OCI-LY1 (cell line): ENCODE measurements at regions not wholly inside any gene's neighbourhood (a gene's known extent, or its start where the extent isn't known, plus 50 kb on each side); places are given as distances from the start of the nearest gene placed in this dataset.

Source experiments
- H2AFZ ChIP-seq: fragments of 200-600 bp; sonication (generic), shearing (Covaris generic); 2 replicates; pipeline ENCODE4 v1.6.0; 2014; ENCODE audit warnings: antibody characterized with exemption, mild to moderate bottlenecking, low read length
- H3F3A ChIP-seq: fragments of 200-600 bp; sonication (generic), shearing (Covaris generic); 2 replicates; pipeline ENCODE4 v1.6.0; 2014; ENCODE audit warnings: mild to moderate bottlenecking, antibody characterized with exemption, low read length, moderate library complexity; ENCODE audit not compliant: insufficient read depth
- H3K27ac ChIP-seq: fragments of 200-600 bp; sonication (generic); 2 replicates; pipeline ENCODE4 v1.5.1; 2014; ENCODE audit warnings: low read length, mixed run types, mild to moderate bottlenecking, low read depth; ENCODE audit not compliant: poor library complexity, severe bottlenecking
- H3K27me3 ChIP-seq: fragments of 200-600 bp; sonication (generic); 2 replicates; pipeline ENCODE4 v1.6.0; 2014; ENCODE audit warnings: antibody characterized with exemption, mild to moderate bottlenecking, low read length, moderate library complexity; ENCODE audit not compliant: insufficient read depth
- H3K36me3 ChIP-seq: fragments of 200-600 bp; sonication (generic); 2 replicates; pipeline ENCODE4 v1.6.1; 2014; ENCODE audit warnings: mild to moderate bottlenecking, antibody characterized with exemption, low read length, moderate library complexity, mixed read lengths; ENCODE audit not compliant: insufficient read depth
- H3K4me1 ChIP-seq: fragments of 200-600 bp; sonication (generic); 2 replicates; pipeline ENCODE4 v1.5.1; 2014; ENCODE audit warnings: mild to moderate bottlenecking, low read length, moderate library complexity; ENCODE audit not compliant: insufficient read depth, severe bottlenecking
- H3K4me2 ChIP-seq: fragments of 200-600 bp; sonication (generic), shearing (Covaris generic); 2 replicates; pipeline ENCODE4 v1.6.1; 2014; ENCODE audit warnings: low read length
- H3K4me3 ChIP-seq: fragments of 200-600 bp; sonication (generic); 2 replicates; pipeline ENCODE4 v1.5.1; 2014; ENCODE audit warnings: low read length, low read depth, mild to moderate bottlenecking, mixed read lengths; ENCODE audit not compliant: poor library complexity, severe bottlenecking
- H3K79me2 ChIP-seq: fragments of 200-600 bp; shearing (Covaris generic); 2 replicates; pipeline ENCODE4 v1.6.1; 2016; ENCODE audit warnings: mixed run types, low read length, mixed read lengths; ENCODE audit not compliant: insufficient read depth
- H3K9ac ChIP-seq: fragments of 200-600 bp; sonication (generic), shearing (Covaris generic); 2 replicates; pipeline ENCODE4 v1.6.1; 2014; ENCODE audit warnings: mild to moderate bottlenecking, low read length, mixed read lengths
- H3K9me2 ChIP-seq: fragments of 200-600 bp; sonication (generic), shearing (Covaris generic); 2 replicates; pipeline ENCODE4 v1.6.1; 2014; ENCODE audit warnings: low read depth, mild to moderate bottlenecking, low read length, mixed read lengths
- H3K9me3 ChIP-seq: fragments of 200-600 bp; shearing (Covaris generic); 2 replicates; pipeline ENCODE4 v1.6.1; 2014; ENCODE audit warnings: low read length, mixed read lengths
- H4K20me1 ChIP-seq: fragments of 200-600 bp; sonication (generic), shearing (Covaris generic); 2 replicates; pipeline ENCODE4 v1.6.0; 2016; ENCODE audit warnings: mild to moderate bottlenecking, low read length; ENCODE audit not compliant: insufficient read depth
- CTCF ChIP-seq: fragments of 200-600 bp; sonication (generic), shearing (Covaris generic); IDR thresholded peaks from 2 replicates; pipeline ENCODE4 v1.5.1; 2017; ENCODE audit warnings: mild to moderate bottlenecking, antibody characterized with exemption, low read length, moderate library complexity, mixed read lengths
- EZH2 ChIP-seq: fragments of 200-600 bp; sonication (generic), shearing (Covaris generic); IDR thresholded peaks from 2 replicates; pipeline ENCODE4 v1.8.0; 2017; ENCODE audit warnings: borderline replicate concordance, mixed run types, mild to moderate bottlenecking, antibody characterized with exemption, low read length, moderate library complexity, mixed read lengths

GRCh38 chr15:62732078-62732477 is 310.5 kb upstream of the TPM1 start:
- Histone ChIP-seq H3K9me3 (no peaks in the 10 kb centered on the region; the same call in 1 of the 2 replicates), H3K9ac (no peak overlapping the region), H3K9me2 (no peaks in the 10 kb centered on the region), H3K4me3 (no peak overlapping the region), H4K20me1 (no peaks in the 10 kb centered on the region), H3K79me2 (no peaks in the 10 kb centered on the region), H3F3A (no peaks in the 10 kb centered on the region), H3K36me3 (no peaks in the 10 kb centered on the region), H3K4me1 (no peaks in the 10 kb centered on the region), H2AFZ (no peak overlapping the region), H3K27ac (no peak overlapping the region), H3K27me3 (no peaks in the 10 kb centered on the region), H3K4me2 (no peak overlapping the region)
- TF ChIP-seq EZH2: no peak
- no peak for TF ChIP-seq CTCF

- Histone ChIP-seq H3K79me2 (no peaks in the 10 kb centered on the region), H3F3A (no peaks in the 10 kb centered on the region), H3K4me3 (no peak overlapping the region), H3K4me1 (no peaks in the 10 kb centered on the region), H3K27me3 (no peaks in the 10 kb centered on the region), H3K4me2 (no peak overlapping the region), H3K9ac (no peak overlapping the region), H2AFZ (no peak overlapping the region), H3K36me3 (no peaks in the 10 kb centered on the region), H3K9me3 (no peaks in the 10 kb centered on the region; the same call in 1 of the 2 replicates), H3K27ac (no peak overlapping the region), H4K20me1 (no peaks in the 10 kb centered on the region), H3K9me2 (no peaks in the 10 kb centered on the region)
- TF ChIP-seq EZH2: no peak
- no peak for TF ChIP-seq CTCF
Observed at GRCh38 chr15:62734706-62735105, 307.8 kb upstream of the TPM1 start.

- Histone ChIP-seq H3K4me2 (no peak overlapping the region), H3K36me3 (no peaks in the 10 kb centered on the region), H4K20me1 (no peaks in the 10 kb centered on the region), H3K9me2 (no peaks in the 10 kb centered on the region), H3F3A (no peaks in the 10 kb centered on the region), H3K9ac (no peak overlapping the region), H3K79me2 (no peaks in the 10 kb centered on the region), H3K9me3 (no peaks in the 10 kb centered on the region), H3K4me1 (no peaks in the 10 kb centered on the region), H3K27ac (no peak overlapping the region), H3K4me3 (no peak overlapping the region), H2AFZ (no peak overlapping the region), H3K27me3 (no peaks in the 10 kb centered on the region)
- TF ChIP-seq EZH2 (no peak), CTCF (no peak)
Observed at GRCh38 chr15:62736756-62737155, 305.8 kb upstream of the TPM1 start.
